GM21528 (cell line): ENCODE measurements at regions not wholly inside any gene's neighbourhood (a gene's known extent, or its start where the extent isn't known, plus 50 kb on each side); places are given as distances from the start of the nearest gene placed in this dataset.
"Not testable (repeated sequence)": the region's sequence is repeated elsewhere in the genome, so short reads cannot be mapped to it uniquely, and the experiment has no call there.

Experiments used
- ATAC-seq: cut with Tn5 transposase; IDR thresholded peaks from one replicate; pipeline ENCODE4 v1.9.1; 2021; ENCODE audit warnings: mild to moderate bottlenecking, moderate library complexity; ENCODE audit not compliant: unreplicated experiment, low FRiP score

GRCh38 chr3:115381931-115382330 is 234.8 kb upstream of the ZBTB20 start:
- no peak for ATAC-seq

GRCh38 chr3:115384381-115384780 is 237.3 kb upstream of the ZBTB20 start:
- no peak for ATAC-seq

GRCh38 chr3:115385774-115386730 is 237.3 kb upstream of the GAP43 start:
- no peak for ATAC-seq

DNA sequence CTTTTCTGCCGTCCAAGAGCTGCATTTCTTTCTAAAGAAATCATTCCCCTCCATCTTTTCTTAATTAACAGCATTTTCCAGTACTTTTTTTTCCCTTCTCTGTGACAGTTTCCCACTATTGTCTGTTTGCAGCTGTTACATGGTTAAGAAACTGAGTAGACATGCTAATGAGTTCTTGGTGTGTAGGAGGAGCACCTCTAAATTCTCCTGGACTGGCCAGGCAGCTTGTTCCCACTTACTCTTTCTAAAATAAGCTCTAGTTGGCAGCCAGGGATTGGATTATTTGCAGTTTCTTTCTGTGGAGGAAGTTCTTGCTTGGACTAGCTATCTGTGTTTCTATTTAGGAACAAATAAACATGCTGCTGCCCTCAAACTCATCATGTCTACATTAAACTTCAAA is 235.1 kb upstream of the GAP43 start:
- ATAC-seq = no peak

GRCh38 chr3:115388811-115389210 is 234.5 kb upstream of the GAP43 start:
- no peak for ATAC-seq

GRCh38 chr3:115396801-115397200 is 226.5 kb upstream of the GAP43 start:
- no peak for ATAC-seq

DNA sequence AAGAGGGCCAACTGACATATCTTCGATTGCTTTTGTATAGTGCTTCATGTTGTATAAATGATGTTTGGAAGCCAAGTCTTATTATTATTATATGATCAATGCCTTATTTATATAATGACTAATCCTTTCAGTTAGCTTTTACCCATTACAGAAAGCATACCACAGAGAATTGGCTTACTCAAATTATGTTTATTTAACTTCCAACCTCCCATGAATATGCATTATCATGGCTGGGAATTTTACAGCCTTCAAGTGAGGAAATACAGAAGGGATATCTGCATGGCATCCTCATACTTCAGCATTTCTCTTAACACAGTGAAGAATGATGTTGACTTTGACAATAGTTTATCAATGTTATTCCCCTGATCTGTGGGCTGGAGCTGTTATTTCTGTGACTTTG is 225.9 kb upstream of the GAP43 start:
- ATAC-seq = no peak

- ATAC-seq = no peak
Measured at GRCh38 chr3:115398506-115398905, 224.8 kb upstream of the GAP43 start.

- ATAC-seq = no peak
Measured at GRCh38 chr3:115399750-115400149, 223.6 kb upstream of the GAP43 start.

DNA sequence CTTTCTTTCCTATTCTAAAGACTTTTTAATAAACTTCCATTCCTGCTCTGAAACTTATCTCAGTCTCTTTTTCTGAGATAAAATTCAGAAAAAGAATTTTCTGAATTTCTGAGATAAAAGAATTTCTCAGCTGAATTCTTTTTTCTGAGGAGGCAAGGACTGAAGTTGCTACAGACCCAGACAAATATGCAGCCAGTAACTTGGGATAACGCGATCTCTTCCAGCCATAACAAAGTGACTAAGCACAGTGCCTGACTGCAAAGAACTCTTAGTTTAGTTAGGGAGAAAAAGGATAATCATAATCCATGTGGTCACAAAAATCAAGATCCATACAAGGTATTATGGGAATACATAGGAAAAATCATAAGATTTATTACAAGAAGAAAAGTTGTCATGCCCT is 222.0 kb upstream of the GAP43 start:
- ATAC-seq = no peak

DNA sequence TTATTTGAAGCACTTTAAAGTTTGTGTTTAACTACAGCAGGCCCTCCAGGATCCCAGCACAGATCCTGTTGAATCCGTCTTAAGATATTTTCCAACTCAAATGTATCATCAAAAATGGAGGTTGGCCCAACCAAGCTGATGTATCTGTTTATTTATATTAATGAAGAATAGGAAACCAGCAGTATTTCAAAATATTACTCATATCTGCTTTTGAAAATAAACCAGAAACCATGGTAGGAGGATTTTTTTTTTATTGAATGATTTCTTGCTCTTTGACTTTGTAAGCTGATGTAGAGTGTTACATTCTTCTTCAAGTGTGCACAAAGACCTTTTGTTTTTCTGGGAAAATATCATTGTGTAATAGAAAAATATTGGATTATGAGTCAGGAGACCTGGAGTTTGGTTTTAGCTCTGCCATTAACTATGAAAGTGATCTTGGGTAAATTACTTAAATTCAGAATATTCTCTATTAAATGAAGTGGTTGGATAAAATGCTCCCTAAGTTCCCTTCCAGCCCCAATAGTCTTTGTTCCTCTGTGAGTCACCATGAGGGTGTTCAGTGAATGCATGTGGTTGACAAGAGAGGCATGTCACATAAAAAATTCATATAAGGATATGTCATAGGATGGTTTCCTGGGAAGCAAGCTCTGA is 221.3 kb upstream of the GAP43 start:
- no peak for ATAC-seq

- no peak for ATAC-seq
Measured at GRCh38 chr3:115402651-115403050, 220.7 kb upstream of the GAP43 start.

DNA sequence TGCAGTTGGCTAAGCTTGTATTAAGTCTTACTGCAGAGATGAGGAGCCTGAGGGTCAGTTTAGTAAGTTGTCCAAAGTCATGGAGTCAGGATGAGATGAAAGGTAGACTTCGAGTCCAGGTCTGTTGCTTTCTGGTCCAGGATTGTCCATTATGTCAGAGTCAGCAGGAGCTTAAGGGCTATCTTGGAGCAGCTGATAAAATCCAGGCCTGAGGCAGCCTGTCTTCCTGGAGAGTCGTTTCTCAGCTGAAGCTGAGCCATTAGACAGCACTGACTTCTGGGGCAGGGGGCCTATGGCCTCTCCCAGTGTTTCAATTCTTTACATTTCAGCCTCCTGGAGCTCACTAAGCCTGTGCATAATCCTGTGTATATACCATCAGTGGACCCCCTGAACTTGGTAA is 219.5 kb upstream of the GAP43 start:
- no peak for ATAC-seq

DNA sequence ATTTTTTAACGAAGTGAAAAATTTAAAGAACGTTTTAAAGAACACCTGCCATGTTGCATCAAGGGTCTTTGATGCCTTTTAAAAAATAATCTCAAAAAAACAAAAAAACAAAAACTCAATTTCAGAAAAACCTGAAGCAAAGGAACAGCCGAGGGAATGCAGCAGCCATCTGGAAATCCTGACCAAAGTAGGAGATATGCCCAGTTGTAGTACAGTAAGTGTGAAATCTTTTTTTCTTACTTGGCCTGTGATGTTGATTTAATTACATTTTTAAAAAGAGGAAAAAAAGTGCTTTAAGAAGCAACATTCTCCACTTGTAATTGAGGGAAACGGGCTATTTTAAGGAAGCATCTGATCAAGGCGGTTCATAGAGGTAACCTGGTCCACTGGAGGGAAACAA is 213.7 kb upstream of the GAP43 start:
- no peak for ATAC-seq

DNA sequence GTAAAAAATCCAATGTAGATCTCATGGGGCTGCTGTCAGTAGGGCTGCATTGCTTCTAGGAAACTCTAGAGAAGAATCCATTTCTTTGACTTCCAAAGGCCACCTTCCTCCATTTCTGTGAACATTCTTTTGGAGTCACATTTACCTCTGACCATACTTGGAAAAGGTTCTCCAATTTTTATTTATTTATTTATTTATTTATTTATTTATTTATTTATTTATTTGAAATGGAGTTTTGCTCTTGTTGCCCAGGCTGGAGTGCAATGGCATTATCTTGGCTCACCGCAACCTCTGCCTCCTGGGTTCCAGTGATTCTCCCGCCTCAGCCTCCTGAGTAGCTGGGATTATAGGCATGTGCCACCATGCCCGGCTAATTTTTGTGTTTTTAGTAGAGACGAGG is 208.7 kb upstream of the GAP43 start:
- ATAC-seq = not testable (repeated sequence)

DNA sequence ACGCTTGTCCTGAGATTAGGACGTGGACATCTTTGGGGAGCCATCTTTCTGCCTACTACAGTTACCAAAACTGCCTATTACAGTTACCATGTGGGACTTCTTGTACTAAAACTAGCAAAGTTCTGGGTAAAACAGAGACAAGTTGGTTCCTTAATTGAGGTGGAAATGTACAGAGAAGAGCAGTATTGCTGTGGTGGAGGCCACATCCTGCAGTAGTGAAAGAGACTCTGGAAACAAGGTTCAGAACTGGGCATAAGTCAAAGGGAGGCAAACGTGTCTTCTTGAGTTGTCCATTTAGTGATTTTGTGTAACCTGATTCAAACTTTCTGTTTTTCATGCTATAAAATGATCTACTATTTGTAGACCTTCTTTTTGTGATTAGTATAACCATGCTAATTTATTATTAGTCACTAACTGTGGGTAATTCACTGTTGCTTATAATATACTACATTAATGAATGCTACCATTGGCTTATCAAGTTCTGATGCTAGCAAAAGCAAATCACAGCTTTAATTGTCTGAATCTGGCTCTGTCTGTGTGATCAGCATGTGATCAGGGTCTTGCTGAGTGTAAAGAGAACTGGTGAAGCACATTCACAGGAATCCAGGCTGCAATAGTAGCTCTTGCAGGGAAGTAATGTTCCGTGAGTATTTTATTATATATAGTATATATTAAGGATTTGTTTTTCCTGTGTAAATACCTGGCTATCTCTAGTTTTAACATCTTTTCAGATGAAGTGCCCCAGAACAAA is 207.9 kb upstream of the GAP43 start:
- ATAC-seq = no peak

GRCh38 chr3:115418583-115418982 is 204.7 kb upstream of the GAP43 start:
- ATAC-seq = no peak

DNA sequence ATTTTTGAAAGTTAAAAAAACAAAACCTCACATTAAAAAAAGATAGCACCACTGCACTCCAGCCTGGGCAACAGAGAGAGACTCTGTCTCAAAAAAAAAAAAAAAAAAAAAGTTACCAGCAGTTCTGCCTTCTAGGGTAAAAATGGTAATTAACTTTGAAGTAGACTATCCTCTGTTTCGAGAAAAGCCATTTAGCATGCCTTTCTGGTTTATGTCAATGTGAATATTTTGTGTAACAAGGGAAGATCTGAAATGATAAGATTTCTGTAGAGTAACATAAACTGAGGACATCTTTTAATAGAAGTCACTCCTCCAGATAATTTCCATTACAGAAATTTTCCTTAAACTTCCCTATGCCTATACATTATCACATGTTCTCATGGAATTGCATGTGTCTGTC is 203.2 kb upstream of the GAP43 start:
- ATAC-seq = no peak

- ATAC-seq = no peak
Measured at GRCh38 chr3:115423170-115423569, 200.1 kb upstream of the GAP43 start.

GRCh38 chr3:115428841-115429240 is 194.5 kb upstream of the GAP43 start:
- no peak for ATAC-seq

- ATAC-seq = no peak
Measured at GRCh38 chr3:115436767-115437301, 186.5 kb upstream of the GAP43 start.
